Ishikawa (cell line): ENCODE measurements at regions not wholly inside any gene's neighbourhood (a gene's known extent, or its start where the extent isn't known, plus 50 kb on each side); places are given as distances from the start of the nearest gene placed in this dataset.

ENCODE experiments used
- CREB1 ChIP-seq: IDR thresholded peaks from 2 replicates; pipeline ENCODE4 v1.6.1; 2012; ENCODE audit warnings: low read depth
- EGR1 ChIP-seq: IDR thresholded peaks from 2 replicates; pipeline ENCODE4 v1.6.1; 2012
- EP300 ChIP-seq: IDR thresholded peaks from 2 replicates; pipeline ENCODE4 v1.6.1; 2012; ENCODE audit warnings: borderline replicate concordance
- FOXM1 ChIP-seq: IDR thresholded peaks from 2 replicates; pipeline ENCODE4 v1.6.1; 2012; ENCODE audit warnings: low read depth, borderline replicate concordance
- MAX ChIP-seq: IDR thresholded peaks from 2 replicates; pipeline ENCODE4 v1.6.1; 2012
- NFIC ChIP-seq: IDR thresholded peaks from 2 replicates; pipeline ENCODE4 v1.6.1; 2012
- RAD21 ChIP-seq: IDR thresholded peaks from 2 replicates; pipeline ENCODE4 v1.6.1; 2012; ENCODE audit warnings: low read depth
- REST ChIP-seq: IDR thresholded peaks from 2 replicates; pipeline ENCODE4 v1.6.1; 2012; ENCODE audit warnings: low read depth, mild to moderate bottlenecking
- TAF1 ChIP-seq: IDR thresholded peaks from 2 replicates; pipeline ENCODE4 v1.6.1; 2012; ENCODE audit warnings: low read depth, mild to moderate bottlenecking
- TCF12 ChIP-seq: IDR thresholded peaks from 2 replicates; pipeline ENCODE4 v1.6.1; 2012; ENCODE audit warnings: low read depth
- TEAD4 ChIP-seq: IDR thresholded peaks from 2 replicates; pipeline ENCODE4 v1.6.1; 2012
- USF1 ChIP-seq: IDR thresholded peaks from 2 replicates; pipeline ENCODE4 v1.6.1; 2012
- YY1 ChIP-seq: IDR thresholded peaks from 2 replicates; pipeline ENCODE4 v1.6.1; 2012; ENCODE audit warnings: low read depth
- ZBTB7A ChIP-seq: IDR thresholded peaks from 2 replicates; pipeline ENCODE4 v1.6.1; 2012; ENCODE audit warnings: low read depth

GRCh38 chr3:175868626-175869025 lies 1009.5 kb downstream of the NAALADL2 start:
- TF ChIP-seq FOXM1 (no peak), TAF1 (no peak), EP300 (no peak), TEAD4 (no peak), TCF12 (no peak), MAX (no peak), ZBTB7A (no peak), NFIC (no peak), REST (no peak), CREB1 (no peak), RAD21 (no peak), YY1 (no peak), EGR1 (no peak), USF1 (no peak)
